GM23338 (cell line): ENCODE measurements at regions not wholly inside any gene's neighbourhood (a gene's known extent, or its start where the extent isn't known, plus 50 kb on each side); places are given as distances from the start of the nearest gene placed in this dataset.

Experiments used
- ATAC-seq: fragments of 200-7000 bp; cut with Tn5 transposase; 3 replicates; pipeline ENCODE4 v1.9.1; 2020
- DNase-seq: peaks from one replicate; pipeline ENCODE4 v3.0.0-alpha.2; 2015; ENCODE audit warnings: low spot score
- H2AFZ ChIP-seq: fragments of 200-600 bp; sonication (generic); 2 replicates; pipeline ENCODE4 v1.8.0; 2016; ENCODE audit warnings: antibody characterized with exemption, mild to moderate bottlenecking, moderate library complexity
- H3F3A ChIP-seq: fragments of 200-600 bp; sonication (generic); replicated peaks from 2 replicates; pipeline ENCODE4 v1.8.0; 2017; ENCODE audit warnings: antibody characterized with exemption, mixed run types, low read depth
- H3K27ac ChIP-seq: fragments of 200-600 bp; sonication (generic); 2 replicates; pipeline ENCODE4 v1.6.1; 2016; ENCODE audit warnings: low read depth
- H3K27me3 ChIP-seq: fragments of 200-600 bp; sonication (generic); 2 replicates; pipeline ENCODE4 v1.8.0; 2016; ENCODE audit warnings: mild to moderate bottlenecking, mixed run types, moderate library complexity; ENCODE audit not compliant: insufficient read depth
- H3K36me3 ChIP-seq: fragments of 200-600 bp; sonication (generic); 2 replicates; pipeline ENCODE4 v1.8.0; 2016; ENCODE audit warnings: mild to moderate bottlenecking; ENCODE audit not compliant: insufficient read depth
- H3K4me1 ChIP-seq: fragments of 200-600 bp; sonication (generic); 2 replicates; pipeline ENCODE4 v1.8.0; 2016; ENCODE audit warnings: mild to moderate bottlenecking, moderate library complexity; ENCODE audit not compliant: insufficient read depth
- H3K4me2 ChIP-seq: fragments of 200-600 bp; sonication (generic); 2 replicates; pipeline ENCODE4 v1.7.1; 2017; ENCODE audit warnings: mixed run types
- H3K4me3 ChIP-seq: fragments of 200-600 bp; sonication (generic); 2 replicates; pipeline ENCODE4 v1.6.1; 2016; ENCODE audit warnings: mixed run types
- H3K79me2 ChIP-seq: fragments of 200-600 bp; sonication (generic); replicated peaks from 2 replicates; pipeline ENCODE4 v1.8.0; 2017; ENCODE audit warnings: mild to moderate bottlenecking; ENCODE audit not compliant: insufficient read depth
- H3K9me2 ChIP-seq: fragments of 200-600 bp; sonication (generic); 2 replicates; pipeline ENCODE4 v1.8.0; 2017; ENCODE audit not compliant: insufficient read depth
- H4K20me1 ChIP-seq: fragments of 200-600 bp; sonication (generic); replicated peaks from 2 replicates; pipeline ENCODE4 v1.8.0; 2017; ENCODE audit warnings: mild to moderate bottlenecking; ENCODE audit not compliant: insufficient read depth
- H3K27ac Mint-ChIP-seq: 2 replicates; pipeline ENCODE4 v1.8.0; 2020; ENCODE audit warnings: inconsistent platforms, mild to moderate bottlenecking, moderate library complexity, mixed read lengths
- H3K27me3 Mint-ChIP-seq: 3 replicates; pipeline ENCODE4 v1.8.0; 2022; ENCODE audit warnings: low read depth, mild to moderate bottlenecking, moderate library complexity, mixed read lengths, inconsistent platforms; ENCODE audit not compliant: insufficient read depth, poor library complexity
- H3K36me3 Mint-ChIP-seq: 3 replicates; pipeline ENCODE4 v1.8.0; 2021; ENCODE audit warnings: low read depth, mild to moderate bottlenecking, inconsistent platforms, moderate library complexity, mixed read lengths
- H3K4me1 Mint-ChIP-seq: 3 replicates; pipeline ENCODE4 v1.8.0; 2020; ENCODE audit warnings: mild to moderate bottlenecking, inconsistent platforms, mixed read lengths
- H3K4me3 Mint-ChIP-seq: 3 replicates; pipeline ENCODE4 v1.8.0; 2021; ENCODE audit warnings: moderate library complexity, mild to moderate bottlenecking, inconsistent platforms, mixed read lengths
- H3K9me3 Mint-ChIP-seq: 3 replicates; pipeline ENCODE4 v1.8.0; 2020; ENCODE audit warnings: moderate library complexity, mild to moderate bottlenecking, inconsistent platforms, mixed read lengths
- EZH2 ChIP-seq: fragments of 200-600 bp; sonication (generic); IDR thresholded peaks from one replicate; pipeline ENCODE4 v1.8.0; 2017; ENCODE audit warnings: antibody characterized with exemption, mild to moderate bottlenecking, low read depth; ENCODE audit not compliant: unreplicated experiment
- EZH2phosphoT487 ChIP-seq: fragments of 200-600 bp; sonication (generic); IDR thresholded peaks from one replicate; pipeline ENCODE4 v1.8.1; 2018; ENCODE audit warnings: antibody characterized with exemption; ENCODE audit not compliant: unreplicated experiment
- NANOG ChIP-seq: IDR thresholded peaks from 2 replicates; pipeline ENCODE4 v1.6.1; 2016; ENCODE audit warnings: antibody characterized with exemption, borderline replicate concordance
- ZNF114 ChIP-seq: fragments of 250-450 bp; sonication (Bioruptor Pico); IDR thresholded peaks from 2 replicates; pipeline ENCODE4 v1.5.0; 2020; ENCODE audit warnings: mild to moderate bottlenecking, moderate library complexity
- ZNF331 ChIP-seq: fragments of 250-450 bp; sonication (Bioruptor Pico); IDR thresholded peaks from 2 replicates; pipeline ENCODE4 v1.5.0; 2020; ENCODE audit warnings: low read depth, mild to moderate bottlenecking, moderate library complexity
- TF ChIP-seq, protein P1 (sequence below), 2 experiments: fragments of 200-600 bp in 1 of 2; sonication (generic) in 1 of 2; conservative IDR thresholded peaks; 2 replicates each; pipeline versions ENCODE4 v1.5.1 to v1.6.1; 2016 to 2017; ENCODE audit warnings: antibody characterized with exemption in 2 of 2, low read depth in 2 of 2, mild to moderate bottlenecking in 2 of 2, moderate library complexity in 1 of 2
- TF ChIP-seq, protein P2 (sequence below): fragments of 250-450 bp; sonication (Bioruptor Pico); IDR thresholded peaks from 2 replicates; pipeline ENCODE4 v1.5.0; 2020; ENCODE audit warnings: mild to moderate bottlenecking, moderate library complexity
- TF ChIP-seq, protein P3 (sequence below): IDR thresholded peaks from 2 replicates; pipeline ENCODE4 v1.6.1; 2016; ENCODE audit warnings: antibody characterized with exemption
- TF ChIP-seq, protein P4 (sequence below): IDR thresholded peaks from one replicate; pipeline ENCODE4 v1.6.1; 2018; ENCODE audit warnings: antibody characterized with exemption; ENCODE audit not compliant: unreplicated experiment

DNA sequence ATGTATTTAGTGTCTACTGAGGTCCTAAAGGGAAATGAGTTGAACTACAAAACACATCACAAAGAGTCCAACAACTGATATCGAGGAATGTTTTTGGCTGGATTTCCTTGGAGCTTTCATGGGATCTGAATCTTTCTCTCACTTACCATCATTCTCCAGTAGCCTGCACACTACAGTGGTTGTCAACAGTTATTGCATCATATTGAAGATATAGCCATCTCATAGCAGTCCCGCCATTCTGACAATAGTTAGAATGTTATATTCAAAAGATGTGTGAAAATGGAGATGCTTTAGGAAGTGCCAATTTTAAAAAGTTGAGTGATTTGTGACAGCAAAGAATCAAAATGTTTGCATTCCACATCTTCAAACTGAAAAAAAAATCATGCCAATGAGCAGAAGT, 186.8 kb downstream of the DSC3 start (continued):
- TF ChIP-seq, protein P1, sequence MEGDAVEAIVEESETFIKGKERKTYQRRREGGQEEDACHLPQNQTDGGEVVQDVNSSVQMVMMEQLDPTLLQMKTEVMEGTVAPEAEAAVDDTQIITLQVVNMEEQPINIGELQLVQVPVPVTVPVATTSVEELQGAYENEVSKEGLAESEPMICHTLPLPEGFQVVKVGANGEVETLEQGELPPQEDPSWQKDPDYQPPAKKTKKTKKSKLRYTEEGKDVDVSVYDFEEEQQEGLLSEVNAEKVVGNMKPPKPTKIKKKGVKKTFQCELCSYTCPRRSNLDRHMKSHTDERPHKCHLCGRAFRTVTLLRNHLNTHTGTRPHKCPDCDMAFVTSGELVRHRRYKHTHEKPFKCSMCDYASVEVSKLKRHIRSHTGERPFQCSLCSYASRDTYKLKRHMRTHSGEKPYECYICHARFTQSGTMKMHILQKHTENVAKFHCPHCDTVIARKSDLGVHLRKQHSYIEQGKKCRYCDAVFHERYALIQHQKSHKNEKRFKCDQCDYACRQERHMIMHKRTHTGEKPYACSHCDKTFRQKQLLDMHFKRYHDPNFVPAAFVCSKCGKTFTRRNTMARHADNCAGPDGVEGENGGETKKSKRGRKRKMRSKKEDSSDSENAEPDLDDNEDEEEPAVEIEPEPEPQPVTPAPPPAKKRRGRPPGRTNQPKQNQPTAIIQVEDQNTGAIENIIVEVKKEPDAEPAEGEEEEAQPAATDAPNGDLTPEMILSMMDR (conservative IDR thresholded peaks at IDR 0.05; ENCODE audit: low read depth in 2 of 2): no peak
- no peak for TF ChIP-seq ZNF114
- TF ChIP-seq EZH2phosphoT487: no peak
- no peak for TF ChIP-seq EZH2
- no peak for TF ChIP-seq NANOG
- TF ChIP-seq, protein P2, sequence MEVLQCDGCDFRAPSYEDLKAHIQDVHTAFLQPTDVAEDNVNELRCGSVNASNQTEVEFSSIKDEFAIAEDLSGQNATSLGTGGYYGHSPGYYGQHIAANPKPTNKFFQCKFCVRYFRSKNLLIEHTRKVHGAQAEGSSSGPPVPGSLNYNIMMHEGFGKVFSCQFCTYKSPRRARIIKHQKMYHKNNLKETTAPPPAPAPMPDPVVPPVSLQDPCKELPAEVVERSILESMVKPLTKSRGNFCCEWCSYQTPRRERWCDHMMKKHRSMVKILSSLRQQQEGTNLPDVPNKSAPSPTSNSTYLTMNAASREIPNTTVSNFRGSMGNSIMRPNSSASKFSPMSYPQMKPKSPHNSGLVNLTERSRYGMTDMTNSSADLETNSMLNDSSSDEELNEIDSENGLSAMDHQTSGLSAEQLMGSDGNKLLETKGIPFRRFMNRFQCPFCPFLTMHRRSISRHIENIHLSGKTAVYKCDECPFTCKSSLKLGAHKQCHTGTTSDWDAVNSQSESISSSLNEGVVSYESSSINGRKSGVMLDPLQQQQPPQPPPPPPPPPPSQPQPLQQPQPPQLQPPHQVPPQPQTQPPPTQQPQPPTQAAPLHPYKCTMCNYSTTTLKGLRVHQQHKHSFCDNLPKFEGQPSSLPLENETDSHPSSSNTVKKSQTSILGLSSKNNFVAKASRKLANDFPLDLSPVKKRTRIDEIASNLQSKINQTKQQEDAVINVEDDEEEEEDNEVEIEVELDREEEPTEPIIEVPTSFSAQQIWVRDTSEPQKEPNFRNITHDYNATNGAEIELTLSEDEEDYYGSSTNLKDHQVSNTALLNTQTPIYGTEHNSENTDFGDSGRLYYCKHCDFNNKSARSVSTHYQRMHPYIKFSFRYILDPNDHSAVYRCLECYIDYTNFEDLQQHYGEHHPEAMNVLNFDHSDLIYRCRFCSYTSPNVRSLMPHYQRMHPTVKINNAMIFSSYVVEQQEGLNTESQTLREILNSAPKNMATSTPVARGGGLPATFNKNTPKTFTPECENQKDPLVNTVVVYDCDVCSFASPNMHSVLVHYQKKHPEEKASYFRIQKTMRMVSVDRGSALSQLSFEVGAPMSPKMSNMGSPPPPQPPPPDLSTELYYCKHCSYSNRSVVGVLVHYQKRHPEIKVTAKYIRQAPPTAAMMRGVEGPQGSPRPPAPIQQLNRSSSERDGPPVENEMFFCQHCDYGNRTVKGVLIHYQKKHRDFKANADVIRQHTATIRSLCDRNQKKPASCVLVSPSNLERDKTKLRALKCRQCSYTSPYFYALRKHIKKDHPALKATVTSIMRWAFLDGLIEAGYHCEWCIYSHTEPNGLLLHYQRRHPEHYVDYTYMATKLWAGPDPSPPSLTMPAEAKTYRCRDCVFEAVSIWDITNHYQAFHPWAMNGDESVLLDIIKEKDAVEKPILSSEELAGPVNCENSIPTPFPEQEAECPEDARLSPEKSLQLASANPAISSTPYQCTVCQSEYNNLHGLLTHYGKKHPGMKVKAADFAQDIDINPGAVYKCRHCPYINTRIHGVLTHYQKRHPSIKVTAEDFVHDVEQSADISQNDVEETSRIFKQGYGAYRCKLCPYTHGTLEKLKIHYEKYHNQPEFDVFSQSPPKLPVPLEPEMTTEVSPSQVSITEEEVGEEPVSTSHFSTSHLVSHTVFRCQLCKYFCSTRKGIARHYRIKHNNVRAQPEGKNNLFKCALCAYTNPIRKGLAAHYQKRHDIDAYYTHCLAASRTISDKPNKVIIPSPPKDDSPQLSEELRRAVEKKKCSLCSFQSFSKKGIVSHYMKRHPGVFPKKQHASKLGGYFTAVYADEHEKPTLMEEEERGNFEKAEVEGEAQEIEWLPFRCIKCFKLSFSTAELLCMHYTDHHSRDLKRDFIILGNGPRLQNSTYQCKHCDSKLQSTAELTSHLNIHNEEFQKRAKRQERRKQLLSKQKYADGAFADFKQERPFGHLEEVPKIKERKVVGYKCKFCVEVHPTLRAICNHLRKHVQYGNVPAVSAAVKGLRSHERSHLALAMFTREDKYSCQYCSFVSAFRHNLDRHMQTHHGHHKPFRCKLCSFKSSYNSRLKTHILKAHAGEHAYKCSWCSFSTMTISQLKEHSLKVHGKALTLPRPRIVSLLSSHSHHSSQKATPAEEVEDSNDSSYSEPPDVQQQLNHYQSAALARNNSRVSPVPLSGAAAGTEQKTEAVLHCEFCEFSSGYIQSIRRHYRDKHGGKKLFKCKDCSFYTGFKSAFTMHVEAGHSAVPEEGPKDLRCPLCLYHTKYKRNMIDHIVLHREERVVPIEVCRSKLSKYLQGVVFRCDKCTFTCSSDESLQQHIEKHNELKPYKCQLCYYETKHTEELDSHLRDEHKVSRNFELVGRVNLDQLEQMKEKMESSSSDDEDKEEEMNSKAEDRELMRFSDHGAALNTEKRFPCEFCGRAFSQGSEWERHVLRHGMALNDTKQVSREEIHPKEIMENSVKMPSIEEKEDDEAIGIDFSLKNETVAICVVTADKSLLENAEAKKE (CRISPR knock-in tag): no peak
- TF ChIP-seq ZNF331 (CRISPR knock-in tag): no peak

DNA sequence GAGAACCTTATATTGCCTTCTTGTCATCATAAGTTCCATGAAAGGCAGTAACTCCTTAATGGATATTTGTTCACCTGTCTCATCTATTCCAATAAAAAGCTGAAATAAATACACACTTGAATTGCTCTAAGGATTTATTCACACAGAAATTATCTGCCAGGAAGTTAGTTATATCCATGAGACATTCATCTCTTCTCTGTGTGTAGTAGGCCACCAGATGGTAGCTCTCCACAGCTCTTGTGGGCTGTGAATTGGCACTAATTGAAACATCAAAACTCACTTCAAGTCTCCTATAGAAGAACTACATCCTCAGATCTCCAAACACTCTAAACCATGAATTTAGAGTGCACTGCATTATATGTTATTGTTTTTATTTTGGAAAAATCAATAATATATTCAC, 189.6 kb downstream of the DSC3 start:
- Histone ChIP-seq H3K4me3 (no peak overlapping the region), H2AFZ (no peak overlapping the region), H3K79me2 (no peaks in the 10 kb centered on the region), H3F3A (no peaks in the 10 kb centered on the region), H4K20me1 (no peaks in the 10 kb centered on the region), H3K36me3 (no peaks in the 10 kb centered on the region), H3K9me2 (no peaks in the 10 kb centered on the region), H3K4me1 (no peaks in the 10 kb centered on the region), H3K27me3 (no peaks in the 10 kb centered on the region), H3K27ac (no peak overlapping the region), H3K4me2 (no peak overlapping the region)
- Mint-ChIP-seq H3K4me3 (no peak overlapping the region), H3K36me3 (peaks cover 3% of the 10 kb centered on the region; the same call in 1 of the 3 replicates), H3K4me1 (no peaks in the 10 kb centered on the region), H3K9me3 (peaks cover 15% of the 10 kb centered on the region; the same call in 2 of the 3 replicates), H3K27me3 (peaks cover 2% of the 10 kb centered on the region), H3K27ac (no peak overlapping the region)
- ATAC-seq (no peak), DNase-seq (no peak)
- TF ChIP-seq NANOG (no peak), EZH2 (no peak), ZNF331 (CRISPR knock-in tag) (no peak), EZH2phosphoT487 (no peak)
- TF ChIP-seq, protein P3, sequence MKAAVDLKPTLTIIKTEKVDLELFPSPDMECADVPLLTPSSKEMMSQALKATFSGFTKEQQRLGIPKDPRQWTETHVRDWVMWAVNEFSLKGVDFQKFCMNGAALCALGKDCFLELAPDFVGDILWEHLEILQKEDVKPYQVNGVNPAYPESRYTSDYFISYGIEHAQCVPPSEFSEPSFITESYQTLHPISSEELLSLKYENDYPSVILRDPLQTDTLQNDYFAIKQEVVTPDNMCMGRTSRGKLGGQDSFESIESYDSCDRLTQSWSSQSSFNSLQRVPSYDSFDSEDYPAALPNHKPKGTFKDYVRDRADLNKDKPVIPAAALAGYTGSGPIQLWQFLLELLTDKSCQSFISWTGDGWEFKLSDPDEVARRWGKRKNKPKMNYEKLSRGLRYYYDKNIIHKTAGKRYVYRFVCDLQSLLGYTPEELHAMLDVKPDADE: no peak
- TF ChIP-seq, protein P4, sequence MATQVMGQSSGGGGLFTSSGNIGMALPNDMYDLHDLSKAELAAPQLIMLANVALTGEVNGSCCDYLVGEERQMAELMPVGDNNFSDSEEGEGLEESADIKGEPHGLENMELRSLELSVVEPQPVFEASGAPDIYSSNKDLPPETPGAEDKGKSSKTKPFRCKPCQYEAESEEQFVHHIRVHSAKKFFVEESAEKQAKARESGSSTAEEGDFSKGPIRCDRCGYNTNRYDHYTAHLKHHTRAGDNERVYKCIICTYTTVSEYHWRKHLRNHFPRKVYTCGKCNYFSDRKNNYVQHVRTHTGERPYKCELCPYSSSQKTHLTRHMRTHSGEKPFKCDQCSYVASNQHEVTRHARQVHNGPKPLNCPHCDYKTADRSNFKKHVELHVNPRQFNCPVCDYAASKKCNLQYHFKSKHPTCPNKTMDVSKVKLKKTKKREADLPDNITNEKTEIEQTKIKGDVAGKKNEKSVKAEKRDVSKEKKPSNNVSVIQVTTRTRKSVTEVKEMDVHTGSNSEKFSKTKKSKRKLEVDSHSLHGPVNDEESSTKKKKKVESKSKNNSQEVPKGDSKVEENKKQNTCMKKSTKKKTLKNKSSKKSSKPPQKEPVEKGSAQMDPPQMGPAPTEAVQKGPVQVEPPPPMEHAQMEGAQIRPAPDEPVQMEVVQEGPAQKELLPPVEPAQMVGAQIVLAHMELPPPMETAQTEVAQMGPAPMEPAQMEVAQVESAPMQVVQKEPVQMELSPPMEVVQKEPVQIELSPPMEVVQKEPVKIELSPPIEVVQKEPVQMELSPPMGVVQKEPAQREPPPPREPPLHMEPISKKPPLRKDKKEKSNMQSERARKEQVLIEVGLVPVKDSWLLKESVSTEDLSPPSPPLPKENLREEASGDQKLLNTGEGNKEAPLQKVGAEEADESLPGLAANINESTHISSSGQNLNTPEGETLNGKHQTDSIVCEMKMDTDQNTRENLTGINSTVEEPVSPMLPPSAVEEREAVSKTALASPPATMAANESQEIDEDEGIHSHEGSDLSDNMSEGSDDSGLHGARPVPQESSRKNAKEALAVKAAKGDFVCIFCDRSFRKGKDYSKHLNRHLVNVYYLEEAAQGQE: no peak
- TF ChIP-seq, protein P1 (conservative IDR thresholded peaks at IDR 0.05; ENCODE audit: low read depth in 2 of 2): no peak
